HG03135 (cell line): ENCODE measurements at regions not wholly inside any gene's neighbourhood (a gene's known extent, or its start where the extent isn't known, plus 50 kb on each side); places are given as distances from the start of the nearest gene placed in this dataset.

ENCODE experiments used
- ATAC-seq: cut with Tn5 transposase; IDR thresholded peaks from one replicate; pipeline ENCODE4 v1.9.1; 2021; ENCODE audit warnings: mild to moderate bottlenecking, moderate library complexity; ENCODE audit not compliant: unreplicated experiment

GRCh38 chr16:74183601-74184360, 112.8 kb upstream of the PSMD7 start:
- no peak for ATAC-seq

DNA sequence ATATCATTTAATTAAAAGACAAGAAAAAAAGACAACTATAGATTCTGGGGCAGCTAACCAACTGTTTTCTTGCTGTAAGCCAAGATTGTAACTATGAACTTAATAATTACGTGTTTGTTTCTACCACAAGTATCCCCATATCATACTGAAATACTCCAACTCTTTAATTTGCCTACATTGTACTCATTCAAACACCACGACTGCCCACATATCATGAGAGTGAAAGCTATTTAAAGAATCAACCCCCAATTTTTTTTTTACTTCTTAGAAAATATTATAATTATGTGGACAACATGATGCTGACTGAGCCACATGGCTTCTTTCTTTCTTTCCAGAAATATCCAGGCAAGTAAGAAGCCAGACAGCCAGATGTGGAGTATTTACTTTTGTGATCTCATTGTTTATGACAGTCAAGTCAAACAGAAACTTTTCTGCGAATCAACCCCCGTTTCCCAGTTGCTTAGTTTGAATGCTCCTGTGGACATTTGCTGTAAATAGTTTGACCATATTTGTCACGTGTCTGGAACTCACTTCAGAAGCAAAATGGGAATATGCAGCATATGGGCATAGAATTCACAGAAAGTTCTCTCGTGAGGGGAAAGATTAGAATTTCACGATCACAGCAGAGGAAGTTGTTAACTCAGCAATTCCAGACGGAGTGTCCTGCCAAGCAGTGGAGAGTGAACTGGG, 126.8 kb upstream of the PSMD7 start:
- no peak for ATAC-seq

GRCh38 chr16:74169066-74169465, 127.5 kb upstream of the PSMD7 start:
- ATAC-seq = no peak

GRCh38 chr16:74168445-74168844, 128.2 kb upstream of the PSMD7 start:
- ATAC-seq = no peak

- no peak for ATAC-seq
Measured at GRCh38 chr16:74166456-74166855, 130.2 kb upstream of the PSMD7 start.

DNA sequence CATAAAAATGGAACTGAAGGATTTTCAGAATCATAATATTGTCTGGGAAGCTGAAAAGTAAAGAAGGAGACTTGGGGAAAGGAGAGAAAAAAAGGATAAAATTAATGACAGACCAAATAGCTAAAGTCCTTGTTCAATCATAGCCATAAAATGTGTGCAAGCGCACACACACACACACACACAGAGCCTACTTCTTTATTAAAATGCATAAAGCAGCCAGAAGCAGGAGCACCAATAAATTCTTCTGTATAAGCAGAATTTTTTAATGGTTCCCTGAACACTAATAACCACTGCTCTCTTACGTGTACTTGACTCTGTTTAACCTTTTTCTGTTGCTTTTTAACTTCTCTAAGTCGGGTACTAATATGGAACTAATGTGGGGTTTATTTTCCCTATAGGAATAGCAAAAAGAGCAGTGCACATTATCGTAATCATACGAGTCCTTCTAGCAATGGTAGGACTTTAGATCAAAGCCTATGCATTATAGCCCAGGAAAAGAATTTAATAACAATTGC, 131.0 kb upstream of the PSMD7 start:
- ATAC-seq = no peak

DNA sequence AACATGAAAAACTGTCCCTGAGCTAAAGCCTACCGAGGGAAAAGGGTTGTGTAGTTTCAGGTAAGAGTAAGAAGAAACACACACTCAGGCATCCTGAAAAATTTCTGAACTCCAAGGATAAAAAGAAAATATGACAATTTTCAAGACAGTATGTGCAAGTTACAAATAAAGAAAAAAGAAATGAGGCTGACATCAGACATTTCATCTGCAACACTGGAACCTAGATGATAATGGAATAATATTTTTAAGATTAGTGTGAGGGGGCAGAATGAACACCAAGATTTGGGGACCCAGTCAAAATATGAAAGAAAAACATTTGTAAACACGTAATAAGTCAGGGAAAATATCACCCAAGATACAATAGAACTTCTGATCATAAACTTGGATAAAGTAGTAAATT, 135.9 kb upstream of the PSMD7 start:
- ATAC-seq = no peak

- no peak for ATAC-seq
Measured at GRCh38 chr16:74153773-74154172, 142.8 kb upstream of the PSMD7 start.

DNA sequence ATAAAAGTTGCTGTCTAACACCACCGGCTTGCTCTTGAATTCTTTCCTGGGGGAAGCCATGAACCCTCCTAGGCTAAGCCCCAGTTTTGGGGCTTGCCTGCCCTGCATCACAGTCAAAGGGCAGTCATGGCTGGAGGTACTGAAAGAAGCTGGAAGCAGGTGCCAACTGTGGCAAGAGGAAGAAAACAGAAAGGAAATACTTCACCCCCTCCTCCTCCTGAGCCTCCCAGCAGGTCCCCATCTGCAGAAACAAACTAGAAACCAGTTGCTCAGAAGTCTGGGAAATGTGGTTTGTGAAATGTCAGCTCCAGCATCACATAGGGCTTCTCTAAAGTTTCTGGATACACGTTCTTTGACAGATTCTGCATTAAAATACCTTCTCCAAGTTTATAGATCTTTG, 150.0 kb upstream of the PSMD7 start:
- ATAC-seq = no peak

DNA sequence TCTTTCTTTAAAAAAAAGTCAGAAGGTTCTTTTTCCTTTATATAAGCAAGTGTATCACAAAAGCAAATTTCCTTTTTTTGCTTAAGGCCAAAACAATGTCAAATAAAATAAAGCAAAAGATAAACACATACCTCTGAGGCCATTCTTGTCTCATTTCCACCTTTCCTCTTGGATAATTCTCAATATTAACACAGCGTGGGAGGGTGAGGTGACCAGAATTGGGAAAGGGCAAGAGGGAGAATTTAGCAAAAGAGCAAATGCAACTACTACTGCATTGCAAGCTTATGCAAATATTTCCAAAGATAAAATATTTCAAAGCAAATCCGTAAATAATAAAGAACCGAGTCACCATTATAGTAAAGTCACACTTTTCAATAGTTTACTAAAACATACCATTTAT, 153.4 kb upstream of the PSMD7 start:
- ATAC-seq = no peak

DNA sequence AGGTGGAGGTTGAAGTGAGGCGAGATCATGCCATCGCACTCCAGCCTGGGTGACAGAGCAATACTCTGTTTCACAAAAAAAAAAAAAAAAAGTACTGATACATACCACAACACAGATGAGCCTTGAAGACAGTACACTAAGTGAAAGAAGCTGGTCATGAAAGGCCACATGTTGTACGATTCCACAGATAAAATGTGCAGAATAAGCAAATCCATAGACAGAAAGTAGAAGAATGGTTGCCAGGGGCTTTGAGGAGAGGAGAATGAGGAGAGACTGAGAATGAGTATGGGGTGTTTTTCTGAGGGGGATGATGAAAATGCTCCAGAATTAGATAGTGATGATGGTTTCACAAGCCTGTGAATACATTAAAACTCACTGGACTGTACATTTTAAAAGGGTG, 155.6 kb upstream of the PSMD7 start:
- no peak for ATAC-seq

- no peak for ATAC-seq
Measured at GRCh38 chr16:74140557-74140956, 156.1 kb upstream of the PSMD7 start.

- no peak for ATAC-seq
Measured at GRCh38 chr16:74123826-74124225, 172.8 kb upstream of the PSMD7 start.

- ATAC-seq = no peak
Measured at GRCh38 chr16:74123195-74123594, 173.4 kb upstream of the PSMD7 start.

GRCh38 chr16:74117798-74118197, 178.8 kb upstream of the PSMD7 start:
- no peak for ATAC-seq

DNA sequence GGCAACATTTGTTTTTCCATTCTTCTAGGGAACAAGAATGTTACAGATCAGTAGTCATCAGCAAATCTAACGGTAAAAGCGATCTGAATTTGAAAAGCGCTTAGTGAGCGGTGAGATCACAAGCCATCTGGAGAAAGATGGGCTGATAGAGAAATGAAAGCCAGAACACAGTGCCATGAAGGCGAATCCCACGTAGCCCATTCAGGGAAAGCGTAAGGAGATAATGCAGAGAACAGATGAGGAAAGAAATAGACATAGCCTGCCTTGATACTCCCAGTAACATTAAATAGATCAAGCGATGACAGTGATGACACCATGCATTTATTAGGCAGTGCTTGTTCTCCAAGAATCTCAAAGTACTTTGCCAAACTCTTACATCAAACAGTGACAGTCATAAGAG, 183.1 kb upstream of the PSMD7 start:
- ATAC-seq = no peak

DNA sequence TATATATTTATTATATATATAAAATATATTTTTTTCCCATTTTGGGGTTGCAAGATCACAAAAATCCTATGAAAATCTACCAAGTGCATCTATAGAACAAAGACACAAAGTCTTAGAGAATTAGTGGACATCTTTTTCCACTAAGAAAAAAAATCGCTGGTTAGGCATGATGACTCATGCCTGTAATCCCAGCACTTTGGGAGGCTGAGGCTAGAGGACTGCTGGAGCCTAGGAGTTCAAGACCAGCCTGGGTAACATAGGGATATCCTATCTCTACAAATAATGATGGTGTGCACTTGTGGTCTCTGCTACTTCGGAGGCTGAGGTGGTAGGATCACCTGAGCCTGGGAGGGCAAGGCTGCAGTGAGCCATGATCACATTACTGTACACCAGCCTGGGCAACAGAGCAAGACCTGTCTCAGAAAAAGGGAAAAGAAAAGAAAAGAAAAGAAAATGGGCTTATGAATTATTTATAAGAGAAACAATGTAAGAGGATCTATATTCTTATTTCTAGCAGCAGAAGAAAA, 185.1 kb upstream of the PSMD7 start:
- ATAC-seq = no peak

- ATAC-seq = peak; percentile 82
Measured at GRCh38 chr16:74107795-74108610, 188.6 kb upstream of the PSMD7 start.

GRCh38 chr16:74104022-74104421, 192.6 kb upstream of the PSMD7 start:
- ATAC-seq = no peak

DNA sequence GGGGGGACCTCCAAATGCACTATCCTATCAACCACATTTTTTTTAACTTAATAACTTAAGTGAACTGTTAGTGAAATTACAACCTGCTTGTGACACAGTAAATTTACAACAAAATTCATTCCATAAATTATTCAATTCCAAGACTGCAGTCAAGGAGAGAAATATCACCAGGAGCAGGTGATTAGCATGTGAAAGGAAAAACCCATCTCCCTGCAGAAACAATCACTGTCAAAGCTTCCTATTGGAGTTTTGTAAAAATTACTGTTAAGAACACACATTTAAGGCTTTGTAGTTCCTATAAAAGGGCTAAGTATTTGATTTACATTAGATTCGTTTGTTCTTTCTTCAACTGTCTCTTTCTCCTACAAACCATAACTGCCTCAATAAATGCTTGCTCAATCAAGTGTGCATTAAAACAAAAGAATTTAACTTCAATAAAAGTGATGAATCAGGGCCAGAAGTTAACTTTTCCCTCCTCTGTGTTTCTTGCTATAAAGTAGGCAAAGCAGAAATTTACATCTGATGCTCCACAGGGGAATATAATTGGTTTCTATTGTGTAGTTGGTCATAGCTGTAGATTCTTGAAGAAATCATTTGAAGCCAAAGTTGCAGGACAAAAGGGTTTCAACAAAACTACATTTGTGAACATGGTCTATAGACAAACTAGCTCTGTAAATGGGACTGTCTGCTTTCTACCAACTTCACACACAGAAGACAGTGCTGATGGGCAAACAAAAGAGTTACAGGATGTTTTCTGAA, 195.1 kb upstream of the PSMD7 start:
- ATAC-seq = no peak
